Activated CD4-positive, CD25-positive, alpha-beta regulatory T cell treated with anti-CD3 and anti-CD28 coated beads, Interleukin-2, amount 50 U/mL, for 24 hours (primary cell): ENCODE measurements at regions not wholly inside any gene's neighbourhood (a gene's known extent, or its start where the extent isn't known, plus 50 kb on each side); places are given as distances from the start of the nearest gene placed in this dataset.

Source experiments
- ATAC-seq, 2 donors: fragments of 150-1000 bp; cut with Tn5 transposase; one replicate each; pipeline ENCODE4 v1.10.0; 2021; ENCODE audit warnings: mild to moderate bottlenecking in 1 of 2, moderate library complexity in 1 of 2

GRCh38 chr12:41745593-41745992 lies 399.1 kb downstream of the GXYLT1 start:
- ATAC-seq = no peak

GRCh38 chr12:41743835-41744234 lies 400.8 kb downstream of the GXYLT1 start:
- ATAC-seq = no peak

GRCh38 chr12:41739066-41739465 lies 405.6 kb downstream of the GXYLT1 start:
- ATAC-seq = no peak

DNA sequence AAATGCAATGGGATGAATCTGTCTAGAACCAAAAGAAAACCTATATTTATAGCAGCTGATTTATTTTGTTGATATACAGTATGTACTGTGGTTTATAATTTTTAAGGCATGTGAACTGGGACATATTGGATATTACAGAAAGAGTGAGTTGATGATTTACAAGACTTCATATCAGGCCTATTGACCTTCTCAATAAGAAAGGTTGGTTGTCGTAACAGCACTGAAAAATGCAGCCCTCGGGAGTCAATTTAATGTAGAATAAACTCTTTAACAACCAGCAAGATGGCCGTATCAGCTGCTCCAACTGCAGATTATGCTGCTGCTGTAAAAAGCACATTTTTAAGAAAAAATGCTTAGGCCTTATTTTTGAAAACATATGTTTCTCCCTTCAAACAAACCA lies 407.3 kb downstream of the GXYLT1 start:
- no peak for ATAC-seq

DNA sequence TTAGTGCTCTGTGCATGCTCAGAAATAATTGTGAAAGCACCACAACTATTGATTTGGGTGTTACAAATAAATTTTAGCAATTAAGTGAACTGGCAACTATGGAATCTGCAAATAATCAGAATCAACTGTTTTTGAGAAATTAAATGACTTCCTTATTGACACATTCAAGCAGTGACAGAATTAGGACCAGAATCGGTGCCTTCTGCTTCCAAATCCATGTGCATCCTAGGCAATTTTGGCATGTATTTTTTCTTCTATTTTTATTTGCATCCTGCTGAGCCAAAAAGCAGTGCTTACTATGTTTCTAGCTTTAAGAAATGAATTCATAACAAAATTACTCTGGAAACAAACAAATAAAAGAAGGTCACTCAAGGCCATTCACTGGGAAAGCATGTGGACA lies 408.2 kb downstream of the GXYLT1 start:
- no peak for ATAC-seq

DNA sequence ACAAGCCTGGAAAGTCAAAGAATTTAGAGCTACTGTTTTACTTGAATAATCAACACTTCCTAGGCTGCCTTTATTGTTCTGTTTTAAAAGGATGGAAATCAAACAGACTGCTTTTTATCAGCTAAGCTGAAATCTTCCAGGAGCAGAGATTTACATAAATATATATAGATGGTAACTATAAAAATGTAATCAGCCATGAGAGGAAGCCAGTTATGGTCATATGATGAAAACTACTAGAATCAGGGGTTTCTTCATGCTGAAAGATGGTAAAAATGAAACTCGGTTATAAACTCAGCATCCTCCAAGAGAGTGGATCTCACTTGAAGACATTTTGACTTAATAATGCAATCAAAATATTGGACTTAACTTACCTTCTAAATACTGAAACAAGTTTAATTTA lies 413.0 kb downstream of the GXYLT1 start:
- ATAC-seq = no peak

DNA sequence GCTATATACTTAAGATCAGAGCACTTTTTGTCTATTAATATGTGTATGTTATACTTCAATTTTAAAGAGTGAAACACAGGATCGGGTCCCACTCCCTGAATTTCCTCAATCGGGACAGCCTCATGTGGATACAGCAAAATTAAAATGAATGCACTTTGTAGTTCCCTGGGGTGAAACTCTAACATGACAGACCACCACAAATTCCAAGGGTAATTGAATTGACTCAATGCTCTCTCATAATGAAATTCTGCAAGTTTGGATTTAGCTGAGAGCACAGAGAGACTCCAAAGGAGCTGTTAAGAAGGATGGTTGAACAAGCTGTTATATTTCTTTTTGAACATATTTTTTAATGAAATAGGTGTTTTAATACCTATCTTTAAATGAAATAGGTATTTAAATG lies 413.6 kb downstream of the GXYLT1 start:
- no peak for ATAC-seq

DNA sequence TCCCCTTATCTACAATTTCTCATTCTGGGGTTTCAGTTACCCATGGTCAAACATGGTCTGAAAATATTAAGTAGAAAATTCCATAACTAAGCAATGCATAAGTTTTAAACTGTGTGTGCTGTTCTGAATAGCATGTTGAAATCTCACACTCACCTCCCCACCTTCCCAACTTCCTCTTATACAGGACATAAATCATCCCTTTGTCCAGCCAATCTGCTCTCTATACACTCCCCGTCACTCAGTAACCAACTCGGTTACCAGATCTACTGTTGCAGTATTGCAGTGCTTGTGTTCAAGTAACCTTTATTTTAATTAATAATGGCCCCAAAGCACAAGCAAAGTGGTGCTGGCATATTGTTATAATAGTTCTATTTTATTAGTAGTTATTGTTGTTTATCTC lies 420.5 kb downstream of the GXYLT1 start:
- no peak for ATAC-seq

GRCh38 chr12:41719214-41719613 lies 425.5 kb downstream of the GXYLT1 start:
- ATAC-seq = no peak

DNA sequence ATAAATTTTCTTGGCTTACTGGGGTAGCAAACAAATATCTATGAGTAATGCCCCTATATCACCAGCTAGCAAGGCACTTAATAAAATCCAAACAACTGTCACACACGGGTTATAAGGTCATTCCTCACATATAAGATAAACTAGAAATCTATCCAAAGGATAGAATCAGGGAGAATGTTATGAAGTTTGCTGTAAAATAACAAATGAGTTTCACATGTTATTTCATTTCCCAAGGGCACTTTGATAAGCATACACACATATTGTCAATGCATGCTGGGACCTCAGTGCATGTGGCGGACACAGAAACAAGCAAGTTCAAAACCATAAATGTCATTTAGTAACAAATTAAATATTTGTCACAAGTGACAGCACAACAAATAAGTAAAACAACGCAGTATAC lies 429.4 kb downstream of the GXYLT1 start:
- no peak for ATAC-seq

- no peak for ATAC-seq
These were observed 435.0 kb downstream of the GXYLT1 start for GRCh38 chr12:41709463-41710285.

GRCh38 chr12:41709012-41709411 lies 435.7 kb downstream of the GXYLT1 start:
- no peak for ATAC-seq

DNA sequence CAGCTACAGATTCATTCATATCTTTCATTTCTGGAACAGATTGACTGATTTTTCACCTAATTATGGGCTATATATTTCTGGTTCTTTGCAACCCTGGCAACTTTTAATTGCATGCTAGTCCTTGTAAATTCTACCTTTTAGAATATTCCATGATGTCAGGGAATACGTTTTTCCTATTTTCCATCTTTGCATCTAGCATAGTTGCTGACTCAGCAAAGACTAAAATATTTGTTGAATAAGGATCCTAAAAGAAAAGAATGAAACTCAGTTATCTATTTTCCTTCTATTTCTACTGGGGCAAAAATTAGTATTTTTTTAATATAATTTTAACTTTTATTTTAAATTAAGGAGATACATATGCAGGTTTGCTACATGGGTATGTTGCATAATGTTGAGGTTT lies 438.3 kb downstream of the GXYLT1 start:
- no peak for ATAC-seq

GRCh38 chr12:41701943-41702601 lies 442.6 kb downstream of the GXYLT1 start:
- ATAC-seq = no peak

DNA sequence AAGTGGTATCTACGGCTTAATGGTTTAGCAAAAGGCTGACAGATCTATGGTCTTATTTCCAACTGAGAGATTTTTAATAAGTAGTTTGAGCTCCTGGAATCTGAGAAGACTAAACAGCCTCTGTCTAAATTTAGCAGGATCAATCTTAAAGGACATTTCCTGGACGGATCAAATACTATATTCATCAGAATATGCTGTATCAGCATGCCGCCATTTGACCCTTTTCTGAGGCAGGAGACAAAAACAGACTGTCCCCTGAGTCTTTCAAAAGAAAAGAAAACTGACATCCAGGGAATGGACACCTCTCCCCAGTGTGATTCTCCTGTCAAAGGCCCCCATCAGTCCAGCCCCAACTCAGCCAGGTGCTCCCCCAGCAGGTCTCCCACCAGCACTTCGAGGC lies 443.7 kb downstream of the GXYLT1 start:
- ATAC-seq = no peak

DNA sequence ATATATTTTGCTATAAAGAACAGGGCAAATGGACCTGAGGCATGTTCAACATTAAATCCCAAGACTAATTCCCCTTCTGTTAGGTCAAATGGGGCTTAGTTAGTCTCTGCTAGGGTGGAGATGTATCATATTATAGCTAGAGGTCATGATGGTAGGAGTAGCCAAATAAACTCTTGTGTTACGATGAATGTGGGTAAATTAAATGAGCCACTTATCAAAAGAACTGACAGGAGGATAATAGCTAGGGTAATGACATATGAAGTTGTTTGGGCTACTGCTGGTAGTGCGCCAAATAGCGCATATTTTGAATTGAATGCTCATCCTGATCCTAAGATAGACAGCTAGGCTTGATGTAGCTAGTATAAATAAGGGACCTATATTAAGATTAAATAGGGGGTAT lies 445.0 kb downstream of the GXYLT1 start:
- ATAC-seq = no peak

- no peak for ATAC-seq
These were observed 447.5 kb downstream of the GXYLT1 start for GRCh38 chr12:41697161-41697560.

DNA sequence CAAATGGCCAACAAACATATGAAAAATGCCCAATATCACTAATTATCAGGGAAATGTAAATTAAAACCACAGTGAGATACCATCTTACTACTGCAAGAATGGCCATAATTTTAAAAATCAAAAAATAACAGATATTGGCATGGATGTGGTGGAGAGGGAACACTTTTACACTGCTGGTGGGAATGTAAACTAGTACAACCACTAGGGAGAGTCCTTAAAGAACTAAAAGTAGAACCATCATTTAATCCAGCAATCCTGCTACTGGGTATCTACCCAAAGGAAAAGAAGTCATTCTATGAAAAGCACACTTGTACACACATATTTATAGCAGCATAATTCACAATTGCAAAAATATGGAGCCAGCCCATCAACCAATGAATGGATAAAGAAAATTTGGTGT lies 459.7 kb downstream of the GXYLT1 start:
- no peak for ATAC-seq

GRCh38 chr12:41683513-41684240 lies 461.0 kb downstream of the GXYLT1 start:
- ATAC-seq = no peak

GRCh38 chr12:41683023-41683422 lies 461.7 kb downstream of the GXYLT1 start:
- ATAC-seq = no peak

- no peak for ATAC-seq
These were observed 462.8 kb downstream of the GXYLT1 start for GRCh38 chr12:41681898-41682297.

DNA sequence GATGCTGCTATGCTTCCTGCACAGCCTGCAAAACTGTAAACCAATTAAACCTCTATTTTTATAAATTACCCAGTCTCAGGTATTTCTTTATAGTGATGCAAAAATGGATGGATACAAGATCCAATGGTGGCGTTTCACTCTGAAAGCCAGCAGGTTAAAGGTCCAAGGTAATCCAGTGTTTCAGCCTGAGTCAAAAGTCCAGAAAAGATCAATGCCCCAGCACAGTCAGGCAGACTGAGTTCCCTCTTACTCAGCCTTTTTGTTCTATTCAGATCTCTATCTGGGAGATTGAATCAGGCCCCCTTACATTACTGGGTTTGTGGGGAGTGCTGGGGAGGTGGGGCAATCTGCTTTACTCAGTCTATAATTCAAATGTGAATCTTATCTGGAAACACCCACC lies 464.5 kb downstream of the GXYLT1 start:
- ATAC-seq = no peak

DNA sequence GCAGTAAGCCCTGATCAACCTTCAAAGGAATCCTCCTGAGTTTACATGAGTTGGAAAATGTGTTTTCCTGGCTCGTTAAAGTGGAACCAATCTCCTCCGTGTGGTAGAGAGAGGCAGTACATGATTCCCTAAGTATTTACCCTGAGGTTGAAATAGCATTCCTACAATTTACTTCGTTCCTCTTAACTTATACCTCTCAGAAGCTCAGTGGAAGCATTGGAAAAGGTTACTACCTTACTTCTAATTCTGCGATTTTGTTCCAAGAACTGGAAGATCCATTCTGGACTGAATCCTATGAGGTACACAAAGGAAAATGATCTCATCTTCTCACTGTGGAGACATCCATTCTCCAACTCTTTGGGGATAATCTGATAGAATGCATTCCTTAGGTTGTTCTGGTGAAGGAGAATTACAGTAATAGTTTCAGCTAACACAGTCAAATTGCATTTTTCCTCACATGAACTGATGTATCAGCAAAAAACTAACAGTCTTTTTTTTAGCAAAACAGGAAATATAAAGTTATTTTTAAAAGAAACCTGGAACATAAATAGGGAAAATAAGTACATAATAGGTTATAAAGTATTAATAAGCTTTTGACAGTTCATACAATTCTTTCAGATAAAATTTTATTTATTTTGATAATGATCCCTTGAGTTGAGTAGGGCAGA lies 475.6 kb downstream of the PDZRN4 start:
- ATAC-seq = no peak
